A673 (cell line): ENCODE measurements at regions not wholly inside any gene's neighbourhood (a gene's known extent, or its start where the extent isn't known, plus 50 kb on each side); places are given as distances from the start of the nearest gene placed in this dataset.

ENCODE experiments used
- CTCF ChIP-seq: fragments of 300-800, 200-600 bp; sonication (generic); conservative IDR thresholded peaks from 2 replicates; pipeline ENCODE4 v1.5.1; 2017; ENCODE audit warnings: low read depth, mild to moderate bottlenecking, antibody characterized with exemption, low read length, moderate library complexity, mixed read lengths
- EZH2 ChIP-seq: fragments of 200-600 bp; sonication (generic); IDR thresholded peaks from 2 replicates; pipeline ENCODE4 v1.6.1; 2017; ENCODE audit warnings: borderline replicate concordance, low read depth, mild to moderate bottlenecking, mixed read lengths, antibody characterized with exemption, low read length; ENCODE audit not compliant: poor library complexity, severe bottlenecking

GRCh38 chr14:62002642-62003041 lies 240.4 kb downstream of the SNAPC1 start:
- TF ChIP-seq CTCF (no peak), EZH2 (no peak)
